GM12865 (cell line): ENCODE measurements at regions not wholly inside any gene's neighbourhood (a gene's known extent, or its start where the extent isn't known, plus 50 kb on each side); places are given as distances from the start of the nearest gene placed in this dataset.

Experiments used
- DNase-seq: peaks from one replicate; pipeline ENCODE4 v3.0.0; 2010; ENCODE audit warnings: low read depth
- H3K4me3 ChIP-seq: 2 replicates; pipeline ENCODE4 v1.5.1; 2011; ENCODE audit warnings: mild to moderate bottlenecking, low read depth, low read length, control low read depth
- CTCF ChIP-seq: IDR thresholded peaks from 2 replicates; pipeline ENCODE4 v1.5.1; 2011; ENCODE audit warnings: low read length, control low read depth, low read depth, inconsistent platforms; ENCODE audit not compliant: insufficient read depth; ENCODE audit errors: missing control alignments

- no peak for TF ChIP-seq CTCF
- DNase-seq, result no peak
- H3K4me3 ChIP-seq, result no peak overlapping the region
Measured at GRCh38 chr3:68186733-68187132, 532.3 kb upstream of the SUCLG2 start.

GRCh38 chr3:68176600-68176999, 522.2 kb upstream of the SUCLG2 start:
- no peak for DNase-seq
- no peak overlapping the region for H3K4me3 ChIP-seq
- no peak for TF ChIP-seq CTCF

GRCh38 chr3:68173012-68173634, 518.7 kb upstream of the SUCLG2 start:
- DNase-seq, result no peak
- TF ChIP-seq CTCF, result no peak
- no peak overlapping the region for H3K4me3 ChIP-seq

- TF ChIP-seq CTCF, result no peak
- no peak for DNase-seq
- H3K4me3 ChIP-seq, result no peak overlapping the region
Measured at GRCh38 chr3:68172039-68172438, 517.6 kb upstream of the SUCLG2 start.

- no peak for DNase-seq
- H3K4me3 ChIP-seq, result no peak overlapping the region
- TF ChIP-seq CTCF, result no peak
Measured at GRCh38 chr3:68163968-68164367, 509.6 kb upstream of the SUCLG2 start.

GRCh38 chr3:68163062-68163461, 508.6 kb upstream of the SUCLG2 start:
- no peak for DNase-seq
- H3K4me3 ChIP-seq, result no peak overlapping the region
- no peak for TF ChIP-seq CTCF

- H3K4me3 ChIP-seq, result no peak overlapping the region
- no peak for TF ChIP-seq CTCF
- no peak for DNase-seq
Measured at GRCh38 chr3:68162644-68163043, 508.2 kb upstream of the SUCLG2 start.
